H9 (cell line): ENCODE measurements at regions not wholly inside any gene's neighbourhood (a gene's known extent, or its start where the extent isn't known, plus 50 kb on each side); places are given as distances from the start of the nearest gene placed in this dataset.

Source experiments
- DNase-seq: peaks from one replicate; pipeline ENCODE4 v3.0.0-alpha.2; 2017
- H2AFZ ChIP-seq: one replicate; pipeline ENCODE4 v1.6.1; 2013; ENCODE audit warnings: mild to moderate bottlenecking, low read length, control low read depth, moderate library complexity
- H2AK5ac ChIP-seq: 2 replicates; pipeline ENCODE4 v1.6.1; 2013; ENCODE audit warnings: low read length, control low read depth, mixed read lengths; ENCODE audit not compliant: insufficient read length
- H2BK120ac ChIP-seq: one replicate; pipeline ENCODE4 v1.6.1; 2013; ENCODE audit warnings: low read depth, mild to moderate bottlenecking, low read length, control low read depth, inconsistent platforms; ENCODE audit not compliant: poor library complexity, severe bottlenecking
- H2BK12ac ChIP-seq: 2 replicates; pipeline ENCODE4 v1.6.1; 2013; ENCODE audit warnings: low read length, control low read depth, mixed read lengths, low read depth; ENCODE audit not compliant: insufficient read length
- H2BK15ac ChIP-seq: 2 replicates; pipeline ENCODE4 v1.6.1; 2013; ENCODE audit warnings: low read depth, low read length, control low read depth
- H2BK20ac ChIP-seq: one replicate; pipeline ENCODE4 v1.6.1; 2013; ENCODE audit warnings: low read depth, mild to moderate bottlenecking, low read length, control low read depth, inconsistent platforms; ENCODE audit not compliant: poor library complexity, severe bottlenecking
- H2BK5ac ChIP-seq: 2 replicates; pipeline ENCODE4 v1.6.1; 2013; ENCODE audit warnings: low read length, control low read depth, mixed read lengths; ENCODE audit not compliant: insufficient read length
- H3K14ac ChIP-seq: 2 replicates; pipeline ENCODE4 v1.6.1; 2013; ENCODE audit warnings: low read length, control low read depth; ENCODE audit not compliant: insufficient read depth
- H3K18ac ChIP-seq: 2 replicates; pipeline ENCODE4 v1.6.1; 2013; ENCODE audit warnings: low read depth, mild to moderate bottlenecking, mixed read lengths, low read length, control low read depth; ENCODE audit not compliant: insufficient read length
- H3K23ac ChIP-seq: 2 replicates; pipeline ENCODE4 v1.6.1; 2013; ENCODE audit warnings: low read length, control low read depth, mixed read lengths, low read depth; ENCODE audit not compliant: insufficient read length
- H3K23me2 ChIP-seq: 2 replicates; pipeline ENCODE4 v1.6.1; 2013; ENCODE audit warnings: low read depth, mild to moderate bottlenecking, mixed read lengths, low read length, control low read depth; ENCODE audit not compliant: insufficient read length, poor library complexity, severe bottlenecking
- H3K27ac ChIP-seq: 2 replicates; pipeline ENCODE4 v1.5.1; 2013; ENCODE audit warnings: low read length, control low read depth, mixed read lengths, low read depth; ENCODE audit not compliant: insufficient read length
- H3K27me3 ChIP-seq: 2 replicates; pipeline ENCODE4 v1.6.1; 2013; ENCODE audit warnings: low read length, control low read depth, inconsistent platforms; ENCODE audit not compliant: insufficient read depth
- H3K4ac ChIP-seq: 2 replicates; pipeline ENCODE4 v1.6.1; 2013; ENCODE audit warnings: low read depth, mild to moderate bottlenecking, control low read depth, inconsistent platforms, low read length, moderate library complexity
- H3K4me1 ChIP-seq: 2 replicates; pipeline ENCODE4 v1.6.1; 2013; ENCODE audit warnings: low read length, control low read depth, inconsistent platforms; ENCODE audit not compliant: insufficient read depth
- H3K4me2 ChIP-seq: 2 replicates; pipeline ENCODE4 v1.6.1; 2013; ENCODE audit warnings: low read length, control low read depth, mixed read lengths; ENCODE audit not compliant: insufficient read length, insufficient read depth
- H3K56ac ChIP-seq: 2 replicates; pipeline ENCODE4 v1.6.1; 2013; ENCODE audit warnings: low read depth, mild to moderate bottlenecking, mixed read lengths, low read length, control low read depth; ENCODE audit not compliant: insufficient read length
- H3K79me1 ChIP-seq: 2 replicates; pipeline ENCODE4 v1.6.1; 2013; ENCODE audit warnings: low read depth, mild to moderate bottlenecking, moderate library complexity, low read length, control low read depth, inconsistent platforms; ENCODE audit not compliant: insufficient read depth, poor library complexity, severe bottlenecking
- H3K79me2 ChIP-seq: 2 replicates; pipeline ENCODE4 v1.6.1; 2013; ENCODE audit warnings: low read length, control low read depth, inconsistent platforms; ENCODE audit not compliant: insufficient read depth
- H3K9ac ChIP-seq: 2 replicates; pipeline ENCODE4 v1.6.1; 2013; ENCODE audit warnings: low read length, control low read depth, mixed read lengths; ENCODE audit not compliant: insufficient read length; ENCODE audit errors: extremely low read depth
- H3K9me3 ChIP-seq: one replicate; pipeline ENCODE4 v1.6.1; 2013; ENCODE audit warnings: low read depth, low read length, inconsistent platforms; ENCODE audit not compliant: control insufficient read depth
- H3T11ph ChIP-seq: one replicate; pipeline ENCODE4 v1.6.1; 2013; ENCODE audit warnings: mild to moderate bottlenecking, low read length, control low read depth, inconsistent platforms
- H4K20me1 ChIP-seq: one replicate; pipeline ENCODE4 v1.6.1; 2013; ENCODE audit not compliant: control insufficient read depth, insufficient read length, insufficient read depth
- H4K5ac ChIP-seq: 2 replicates; pipeline ENCODE4 v1.6.1; 2013; ENCODE audit warnings: low read depth, mild to moderate bottlenecking, mixed read lengths, low read length, control low read depth; ENCODE audit not compliant: insufficient read length
- H4K8ac ChIP-seq: replicated peaks from 2 replicates; pipeline ENCODE4 v1.6.1; 2013; ENCODE audit warnings: low read length, control low read depth, mixed read lengths, low read depth; ENCODE audit not compliant: insufficient read length
- H4K91ac ChIP-seq: 2 replicates; pipeline ENCODE4 v1.6.1; 2013; ENCODE audit warnings: low read depth, mild to moderate bottlenecking, moderate library complexity, mixed read lengths, low read length, control low read depth; ENCODE audit not compliant: insufficient read length
- H3K27ac Mint-ChIP-seq, 3 experiments: 2 replicates in 2 of 3; 3 replicates in 1 of 3; pipeline ENCODE4 v1.8.0; 2020 to 2021; ENCODE audit warnings: mixed read lengths in 3 of 3, mild to moderate bottlenecking in 1 of 3, moderate library complexity in 1 of 3
- H3K27me3 Mint-ChIP-seq: 2 replicates; pipeline ENCODE4 v1.8.0; 2021; ENCODE audit warnings: low read depth, mild to moderate bottlenecking, moderate library complexity, mixed read lengths
- H3K36me3 Mint-ChIP-seq, 3 experiments: 2 replicates in 2 of 3; 3 replicates in 1 of 3; pipeline ENCODE4 v1.8.0; 2020 to 2021; ENCODE audit warnings: low read depth in 3 of 3, mixed read lengths in 3 of 3; ENCODE audit not compliant: insufficient read depth in 1 of 3
- H3K4me1 Mint-ChIP-seq, 2 experiments: 2 replicates each; pipeline ENCODE4 v1.8.0; 2020; ENCODE audit warnings: mixed read lengths in 2 of 2
- H3K4me3 Mint-ChIP-seq, 2 experiments: 2 replicates in 1 of 2; 3 replicates in 1 of 2; pipeline ENCODE4 v1.8.0; 2020 to 2021; ENCODE audit warnings: mild to moderate bottlenecking in 2 of 2, mixed read lengths in 2 of 2, moderate library complexity in 1 of 2
- H3K9me3 Mint-ChIP-seq, 2 experiments: 2 replicates in 1 of 2; 3 replicates in 1 of 2; pipeline ENCODE4 v1.8.0; 2020; ENCODE audit warnings: mild to moderate bottlenecking in 2 of 2, mixed read lengths in 2 of 2, moderate library complexity in 1 of 2
- WGBS: extraction: QIAGEN DNeasy Blood & Tissue Kit; methylation state at CpG from one replicate; pipeline ENCODE4 v1.1.7; 2013; ENCODE audit warnings: missing lambda C conversion rate, low lambda C conversion rate, mixed read lengths; ENCODE audit not compliant: insufficient read length; ENCODE audit errors: extremely low coverage; 5-methylcytosine and 5-hydroxymethylcytosine counted together
- TF ChIP-seq, protein P1 (sequence below): fragments of 200-600 bp; sonication (generic); conservative IDR thresholded peaks from 3 replicates; pipeline ENCODE4 v1.8.0; 2021; ENCODE audit warnings: antibody characterized with exemption, mild to moderate bottlenecking

DNA sequence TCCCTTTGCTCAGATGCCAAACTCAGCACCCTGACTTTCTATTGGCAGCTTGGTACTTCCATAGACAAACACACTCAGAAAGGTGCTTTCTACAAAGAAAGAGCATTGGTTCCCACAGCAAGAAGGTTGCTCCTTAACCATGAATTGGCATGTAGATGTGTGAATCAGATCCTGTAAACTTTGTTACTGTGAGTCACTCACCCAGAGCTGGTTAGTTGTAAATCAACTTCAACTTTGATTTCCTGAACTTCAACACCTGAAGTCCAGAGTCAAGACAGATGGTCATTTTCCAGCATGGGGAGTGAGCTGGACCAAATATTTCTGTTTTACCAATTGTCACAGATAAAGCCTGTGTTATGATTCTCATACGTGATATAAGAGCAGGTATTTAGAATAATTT is 797.2 kb downstream of the TNS3 start:
- Mint-ChIP-seq H3K27me3 (no peaks in the 10 kb centered on the region; the same call in 1 of the 2 replicates), H3K9me3 (peaks cover 6 to 12% of the 10 kb centered on the region in 2 experiments; a peak in 4 of 5 replicates), H3K27ac (no peak overlapping the region), H3K36me3 (peaks cover 0 to 5% (median 5%) of the 10 kb centered on the region in 3 experiments; a peak in 3 of 7 replicates), H3K4me1 (peaks cover 10 to 11% of the 10 kb centered on the region in 2 experiments), H3K4me3 (no peak overlapping the region)
- Histone ChIP-seq H4K91ac (no peak overlapping the region), H3K79me2 (no peaks in the 10 kb centered on the region), H3K14ac (no peak overlapping the region), H3K4me2 (no peak overlapping the region), H3K27me3 (no peaks in the 10 kb centered on the region), H4K8ac (no peak overlapping the region), H3K56ac (no peak overlapping the region), H2BK20ac (no peak overlapping the region), H2BK12ac (no peak overlapping the region), H3T11ph (no peak overlapping the region), H2BK15ac (no peak overlapping the region), H2BK120ac (no peak overlapping the region), H3K18ac (no peak overlapping the region), H2AK5ac (no peak overlapping the region), H3K4me1 (no peaks in the 10 kb centered on the region), H3K4ac (no peak overlapping the region), H3K23ac (no peak overlapping the region), H3K27ac (no peak overlapping the region), H3K9ac (no peak overlapping the region), H4K20me1 (no peaks in the 10 kb centered on the region), H4K5ac (no peak overlapping the region), H2AFZ (no peak overlapping the region), H3K79me1 (no peaks in the 10 kb centered on the region), H2BK5ac (no peak overlapping the region), H3K9me3 (no peaks in the 10 kb centered on the region), H3K23me2 (no peaks in the 10 kb centered on the region)
- no CpG with 5 or more reads among the region's 1 CpG for WGBS
- TF ChIP-seq, protein P1, sequence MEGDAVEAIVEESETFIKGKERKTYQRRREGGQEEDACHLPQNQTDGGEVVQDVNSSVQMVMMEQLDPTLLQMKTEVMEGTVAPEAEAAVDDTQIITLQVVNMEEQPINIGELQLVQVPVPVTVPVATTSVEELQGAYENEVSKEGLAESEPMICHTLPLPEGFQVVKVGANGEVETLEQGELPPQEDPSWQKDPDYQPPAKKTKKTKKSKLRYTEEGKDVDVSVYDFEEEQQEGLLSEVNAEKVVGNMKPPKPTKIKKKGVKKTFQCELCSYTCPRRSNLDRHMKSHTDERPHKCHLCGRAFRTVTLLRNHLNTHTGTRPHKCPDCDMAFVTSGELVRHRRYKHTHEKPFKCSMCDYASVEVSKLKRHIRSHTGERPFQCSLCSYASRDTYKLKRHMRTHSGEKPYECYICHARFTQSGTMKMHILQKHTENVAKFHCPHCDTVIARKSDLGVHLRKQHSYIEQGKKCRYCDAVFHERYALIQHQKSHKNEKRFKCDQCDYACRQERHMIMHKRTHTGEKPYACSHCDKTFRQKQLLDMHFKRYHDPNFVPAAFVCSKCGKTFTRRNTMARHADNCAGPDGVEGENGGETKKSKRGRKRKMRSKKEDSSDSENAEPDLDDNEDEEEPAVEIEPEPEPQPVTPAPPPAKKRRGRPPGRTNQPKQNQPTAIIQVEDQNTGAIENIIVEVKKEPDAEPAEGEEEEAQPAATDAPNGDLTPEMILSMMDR = no peak
- DNase-seq = no peak
